OCI-LY7 (cell line): ENCODE measurements at regions not wholly inside any gene's neighbourhood (a gene's known extent, or its start where the extent isn't known, plus 50 kb on each side); places are given as distances from the start of the nearest gene placed in this dataset.

ENCODE experiments used
- EZH2phosphoT487 ChIP-seq: fragments of 200-600 bp; sonication (generic); IDR thresholded peaks from 2 replicates; pipeline ENCODE4 v1.6.1; 2018; ENCODE audit warnings: low read depth, borderline replicate concordance, mild to moderate bottlenecking, mixed run types, antibody characterized with exemption, low read length, moderate library complexity, mixed read lengths
- TF ChIP-seq, protein P1 (sequence below): fragments of 200-600 bp; sonication (generic); conservative IDR thresholded peaks from 2 replicates; pipeline ENCODE4 v1.5.1; 2014; ENCODE audit warnings: mild to moderate bottlenecking, antibody characterized with exemption, low read length, moderate library complexity, mixed read lengths

DNA sequence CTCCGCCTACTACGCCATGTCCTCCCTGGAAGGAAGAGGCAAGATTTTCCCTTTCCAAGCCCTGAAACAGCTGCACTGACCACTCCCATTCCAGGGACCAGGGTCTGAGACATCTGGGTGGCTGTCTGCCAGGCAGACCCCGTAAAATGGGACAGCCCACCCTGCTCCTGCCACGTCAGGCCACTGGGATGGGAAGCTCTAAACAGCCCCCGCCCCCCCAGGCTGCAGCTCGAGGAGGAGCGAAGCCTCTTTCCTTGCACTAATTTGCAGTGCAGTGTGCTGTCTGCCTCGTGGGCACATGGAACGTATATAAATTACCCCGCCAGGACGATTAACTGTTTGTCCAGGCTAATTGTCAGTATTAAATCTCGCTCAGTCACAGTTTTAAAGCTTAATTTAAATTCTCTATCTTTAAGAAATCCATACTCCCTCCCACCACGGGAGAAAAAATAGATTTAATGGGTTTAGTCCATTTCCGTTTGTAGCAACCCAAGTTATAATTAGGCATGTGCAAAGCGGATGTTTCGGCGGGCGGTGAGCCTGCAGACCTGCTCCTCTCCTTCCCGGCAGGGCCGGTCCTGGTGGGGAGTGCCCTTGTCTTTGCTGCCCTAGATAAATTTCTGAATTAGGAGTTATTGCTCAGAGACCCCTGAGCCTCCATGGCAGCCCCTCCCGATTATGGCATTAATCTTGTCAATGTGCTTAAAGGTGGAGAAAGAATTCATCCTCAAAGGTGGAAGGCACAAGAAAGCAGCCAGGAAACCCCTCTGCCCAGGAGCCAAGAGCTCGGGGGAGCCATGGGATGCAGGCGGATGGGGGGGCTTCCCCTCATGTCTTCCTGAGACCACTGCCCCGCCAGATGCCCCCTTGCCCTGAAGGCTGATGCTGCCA lies 268.0 kb upstream of the TNRC6C start:
- TF ChIP-seq, protein P1, sequence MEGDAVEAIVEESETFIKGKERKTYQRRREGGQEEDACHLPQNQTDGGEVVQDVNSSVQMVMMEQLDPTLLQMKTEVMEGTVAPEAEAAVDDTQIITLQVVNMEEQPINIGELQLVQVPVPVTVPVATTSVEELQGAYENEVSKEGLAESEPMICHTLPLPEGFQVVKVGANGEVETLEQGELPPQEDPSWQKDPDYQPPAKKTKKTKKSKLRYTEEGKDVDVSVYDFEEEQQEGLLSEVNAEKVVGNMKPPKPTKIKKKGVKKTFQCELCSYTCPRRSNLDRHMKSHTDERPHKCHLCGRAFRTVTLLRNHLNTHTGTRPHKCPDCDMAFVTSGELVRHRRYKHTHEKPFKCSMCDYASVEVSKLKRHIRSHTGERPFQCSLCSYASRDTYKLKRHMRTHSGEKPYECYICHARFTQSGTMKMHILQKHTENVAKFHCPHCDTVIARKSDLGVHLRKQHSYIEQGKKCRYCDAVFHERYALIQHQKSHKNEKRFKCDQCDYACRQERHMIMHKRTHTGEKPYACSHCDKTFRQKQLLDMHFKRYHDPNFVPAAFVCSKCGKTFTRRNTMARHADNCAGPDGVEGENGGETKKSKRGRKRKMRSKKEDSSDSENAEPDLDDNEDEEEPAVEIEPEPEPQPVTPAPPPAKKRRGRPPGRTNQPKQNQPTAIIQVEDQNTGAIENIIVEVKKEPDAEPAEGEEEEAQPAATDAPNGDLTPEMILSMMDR = no peak
- no peak for TF ChIP-seq EZH2phosphoT487
